Breast epithelium (tissue), 4 donors: ENCODE measurements at regions not wholly inside any gene's neighbourhood (a gene's known extent, or its start where the extent isn't known, plus 50 kb on each side); places are given as distances from the start of the nearest gene placed in this dataset.

ENCODE experiments used
- DNase-seq, 2 donors: peaks; one replicate each; pipeline ENCODE4 v3.0.0-alpha.2; 2019; ENCODE audit warnings: low spot score in 2 of 2
- H3K27ac ChIP-seq, 2 donors: fragments of 200-600 bp; sonication (generic) in 1 of 2; one replicate each; pipeline ENCODE4 v1.5.1; 2016 to 2019; ENCODE audit warnings: mild to moderate bottlenecking in 1 of 2
- H3K27me3 ChIP-seq, 2 donors: fragments of 200-600 bp; sonication (generic) in 1 of 2; one replicate each; pipeline versions ENCODE4 v1.5.1 to v1.6.0; 2017 to 2019; ENCODE audit warnings: control low read depth in 1 of 2, mild to moderate bottlenecking in 1 of 2
- H3K36me3 ChIP-seq: fragments of 200-600 bp; one replicate; pipeline ENCODE4 v1.5.1; 2019
- H3K4me1 ChIP-seq, 2 donors: fragments of 200-600 bp; sonication (generic); one replicate each; pipeline ENCODE4 v1.5.1; 2016 to 2019; ENCODE audit warnings: control low read depth in 1 of 2
- H3K4me3 ChIP-seq, 3 donors: fragments of 200-600 bp; sonication (generic); 1 replicate in 2 of 3; 2 replicates in 1 of 3; pipeline ENCODE4 v1.5.1; 2016 to 2019; ENCODE audit warnings: mild to moderate bottlenecking in 3 of 3, moderate library complexity in 2 of 3
- H3K9me3 ChIP-seq, 2 donors: fragments of 200-600 bp; sonication (generic) in 1 of 2; one replicate each; pipeline ENCODE4 v1.5.1; 2016 to 2019; ENCODE audit warnings: control low read depth in 1 of 2
- POLR2A ChIP-seq: fragments of 450-650 bp; IDR thresholded peaks from one replicate; pipeline ENCODE4 v1.6.1; 2016; ENCODE audit warnings: antibody characterized with exemption, mild to moderate bottlenecking, moderate library complexity
- POLR2AphosphoS5 ChIP-seq, 3 donors: sonication (generic); formaldehyde crosslinking; IDR thresholded peaks; one replicate each; pipeline ENCODE4 v1.6.1; 2017; ENCODE audit warnings: antibody characterized with exemption in 3 of 3
- intact Hi-C: fragments of 100-400 bp; cut with DNase I; formaldehyde crosslinking; loops from one replicate; pipeline ENCODE4 v1.15.1; 2023; ENCODE audit warnings: low total_unique reads
- TF ChIP-seq, protein P1 (sequence below), 3 donors: fragments of 450-650 bp; IDR thresholded peaks; one replicate each; pipeline ENCODE4 v1.5.1; 2016 to 2017; ENCODE audit warnings: antibody characterized with exemption in 3 of 3, mild to moderate bottlenecking in 3 of 3, moderate library complexity in 3 of 3

DNA sequence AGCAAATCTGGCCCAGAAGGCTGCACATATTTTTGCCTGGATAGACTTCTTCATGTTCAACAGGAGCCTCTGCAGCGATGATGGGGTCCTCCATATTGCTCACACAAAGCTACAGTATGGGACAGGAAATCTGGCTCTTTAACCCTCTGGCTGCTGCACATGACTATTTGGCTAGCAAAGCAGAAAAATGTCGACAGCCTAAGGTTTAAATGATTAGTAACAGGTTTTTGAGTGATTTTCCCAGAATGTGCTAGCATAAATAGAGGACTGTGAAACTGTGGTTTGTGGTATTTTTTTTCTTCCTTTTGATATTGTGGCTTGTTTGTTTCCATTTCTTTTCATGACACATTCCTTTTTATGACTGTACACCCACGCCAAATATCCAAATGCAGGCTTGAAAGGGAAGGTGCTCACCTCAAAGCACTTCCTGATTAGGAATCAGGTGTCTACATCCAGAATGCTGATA lies 120.2 kb upstream of the GK2 start:
- H3K36me3 ChIP-seq, result no peaks in the 10 kb centered on the region
- intact Hi-C loops, result no loop called here
- H3K4me1 ChIP-seq, result no peaks in the 10 kb centered on the region
- H3K27me3 ChIP-seq, result no peaks in the 10 kb centered on the region
- TF ChIP-seq POLR2AphosphoS5 (IDR thresholded peaks at IDR 0.05) (no peak), POLR2A (no peak)
- TF ChIP-seq, protein P1, sequence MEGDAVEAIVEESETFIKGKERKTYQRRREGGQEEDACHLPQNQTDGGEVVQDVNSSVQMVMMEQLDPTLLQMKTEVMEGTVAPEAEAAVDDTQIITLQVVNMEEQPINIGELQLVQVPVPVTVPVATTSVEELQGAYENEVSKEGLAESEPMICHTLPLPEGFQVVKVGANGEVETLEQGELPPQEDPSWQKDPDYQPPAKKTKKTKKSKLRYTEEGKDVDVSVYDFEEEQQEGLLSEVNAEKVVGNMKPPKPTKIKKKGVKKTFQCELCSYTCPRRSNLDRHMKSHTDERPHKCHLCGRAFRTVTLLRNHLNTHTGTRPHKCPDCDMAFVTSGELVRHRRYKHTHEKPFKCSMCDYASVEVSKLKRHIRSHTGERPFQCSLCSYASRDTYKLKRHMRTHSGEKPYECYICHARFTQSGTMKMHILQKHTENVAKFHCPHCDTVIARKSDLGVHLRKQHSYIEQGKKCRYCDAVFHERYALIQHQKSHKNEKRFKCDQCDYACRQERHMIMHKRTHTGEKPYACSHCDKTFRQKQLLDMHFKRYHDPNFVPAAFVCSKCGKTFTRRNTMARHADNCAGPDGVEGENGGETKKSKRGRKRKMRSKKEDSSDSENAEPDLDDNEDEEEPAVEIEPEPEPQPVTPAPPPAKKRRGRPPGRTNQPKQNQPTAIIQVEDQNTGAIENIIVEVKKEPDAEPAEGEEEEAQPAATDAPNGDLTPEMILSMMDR (IDR thresholded peaks at IDR 0.05), result no peak
- H3K9me3 ChIP-seq, result no peaks in the 10 kb centered on the region
- no peak overlapping the region for H3K4me3 ChIP-seq
- no peak for DNase-seq
- no peak overlapping the region for H3K27ac ChIP-seq

DNA sequence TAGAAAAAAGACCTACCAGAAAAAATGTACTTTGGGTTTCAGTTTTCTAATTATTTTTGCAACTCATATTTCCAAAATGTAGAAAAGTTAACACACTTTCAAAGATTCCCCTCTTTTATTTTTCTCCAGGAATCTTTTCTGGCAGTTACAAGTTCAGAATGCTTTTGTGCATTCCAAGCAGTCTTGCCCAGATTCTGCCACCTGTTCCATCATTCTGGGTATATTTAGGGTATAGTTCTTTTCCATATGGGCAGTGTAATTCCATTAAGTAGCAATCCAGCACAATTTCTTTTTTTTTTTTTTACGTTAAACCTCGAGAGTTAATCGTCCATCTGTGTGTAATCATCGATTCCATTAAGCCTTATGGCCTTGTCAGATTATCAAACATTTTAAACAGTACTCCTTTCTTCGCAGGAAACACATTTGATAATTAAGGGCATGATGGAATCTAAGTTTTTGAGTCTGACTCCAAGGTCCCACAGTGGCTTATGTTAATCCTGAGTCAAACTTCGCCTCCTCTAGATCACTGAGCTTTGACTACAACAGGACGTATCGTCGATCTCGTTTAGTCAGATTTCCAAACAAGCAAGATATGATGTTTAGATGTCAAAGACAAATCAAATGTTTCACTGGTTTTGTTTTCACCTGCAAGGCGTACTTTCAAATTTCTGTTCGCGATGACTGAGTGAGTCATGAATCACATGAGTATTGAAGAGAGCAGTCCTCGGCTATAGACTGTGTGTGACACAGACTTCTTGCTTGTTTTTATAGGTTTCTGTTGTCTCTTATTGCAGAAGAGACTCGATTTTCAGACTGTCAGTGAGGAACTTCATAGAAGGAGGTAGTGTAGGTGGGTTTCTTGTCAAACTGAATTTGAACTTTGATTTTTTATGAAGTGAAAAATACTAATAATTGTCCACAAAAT lies 118.9 kb upstream of the GK2 start:
- Histone ChIP-seq H3K27me3 (no peaks in the 10 kb centered on the region), H3K36me3 (no peaks in the 10 kb centered on the region), H3K9me3 (no peaks in the 10 kb centered on the region), H3K4me1 (no peaks in the 10 kb centered on the region), H3K27ac (no peak overlapping the region), H3K4me3 (no peak overlapping the region)
- no peak for DNase-seq
- intact Hi-C loops, result no loop called here
- TF ChIP-seq, protein P1 (IDR thresholded peaks at IDR 0.05), result no peak
- TF ChIP-seq POLR2A (no peak), POLR2AphosphoS5 (IDR thresholded peaks at IDR 0.05) (no peak)

DNA sequence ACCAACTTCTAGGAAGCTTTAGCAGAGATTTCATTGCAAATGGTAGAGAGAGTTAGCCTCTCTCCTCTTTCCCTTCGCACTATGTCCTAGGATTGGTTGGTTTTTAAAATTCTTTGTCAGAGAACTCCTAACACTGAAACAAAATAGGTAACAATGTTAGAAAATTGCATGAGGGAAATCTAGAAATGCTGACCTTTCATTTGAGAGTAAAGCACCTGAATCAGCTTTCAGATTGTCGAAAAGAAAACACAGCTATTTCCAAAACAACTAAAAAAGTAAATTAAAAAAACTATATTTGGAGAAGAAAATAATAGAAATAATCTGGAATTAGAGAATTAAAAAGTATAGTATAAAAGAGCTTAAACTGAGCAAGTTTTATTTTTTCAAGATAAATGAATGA lies 108.1 kb upstream of the GK2 start:
- no peaks in the 10 kb centered on the region for H3K9me3 ChIP-seq
- H3K27me3 ChIP-seq, result no peaks in the 10 kb centered on the region
- DNase-seq, result no peak
- no peaks in the 10 kb centered on the region for H3K36me3 ChIP-seq
- H3K27ac ChIP-seq, result peak overlapping the region in 1 of 2 donors; percentile 68
- no peak overlapping the region for H3K4me3 ChIP-seq
- H3K4me1 ChIP-seq, result peaks cover 0 to 7% of the 10 kb centered on the region in 2 donors
- intact Hi-C loops, result no loop called here
- TF ChIP-seq, protein P1 (IDR thresholded peaks at IDR 0.05), result no peak
- TF ChIP-seq POLR2AphosphoS5 (IDR thresholded peaks at IDR 0.05) (no peak), POLR2A (no peak)

DNA sequence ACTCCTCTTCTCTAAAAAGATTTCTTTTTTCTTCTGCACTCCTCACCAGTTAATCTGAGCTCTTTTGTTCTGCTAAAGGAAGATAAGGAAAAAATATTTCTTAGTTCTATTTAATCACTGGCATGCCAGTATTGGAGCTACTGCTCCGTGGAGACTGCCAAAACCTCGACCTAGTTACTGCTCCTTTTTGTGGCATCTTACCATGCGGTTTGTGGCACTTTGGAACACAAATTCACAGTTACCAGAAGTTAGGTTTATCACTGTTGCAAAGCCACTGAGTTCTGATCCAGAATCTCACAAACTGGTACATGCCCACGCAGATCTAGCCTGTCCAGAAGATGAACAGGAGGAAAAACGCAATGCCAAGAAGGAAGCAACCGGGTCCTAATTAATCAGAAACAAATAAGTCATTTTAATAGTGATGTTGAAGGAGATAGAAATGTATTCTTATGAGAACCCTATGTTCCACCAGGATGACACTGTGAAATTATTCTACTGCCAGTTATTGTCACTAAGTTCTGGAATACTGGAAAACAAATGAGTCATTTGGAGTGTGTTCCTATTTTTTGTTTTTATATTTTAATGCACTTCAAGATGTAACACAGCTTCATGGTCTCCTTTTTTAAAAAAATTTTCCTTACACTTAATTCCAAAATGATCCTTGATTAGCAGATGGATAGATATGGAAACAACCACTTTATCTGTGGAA lies 106.7 kb upstream of the GK2 start:
- DNase-seq, result peak in 1 of 2 donors; percentile 17
- peak overlapping the region in 1 of 3 donors; percentile 5 for H3K4me3 ChIP-seq
- no peaks in the 10 kb centered on the region for H3K36me3 ChIP-seq
- no peaks in the 10 kb centered on the region for H3K9me3 ChIP-seq
- TF ChIP-seq POLR2AphosphoS5 (IDR thresholded peaks at IDR 0.05), result peak in 1 of 3 donors; percentile 52
- no peak for TF ChIP-seq POLR2A
- TF ChIP-seq, protein P1 (IDR thresholded peaks at IDR 0.05), result no peak
- intact Hi-C loops, result no loop called here
- H3K27me3 ChIP-seq, result no peaks in the 10 kb centered on the region
- peaks cover 0 to 7% of the 10 kb centered on the region in 2 donors for H3K4me1 ChIP-seq
- H3K27ac ChIP-seq, result peak overlapping the region in 1 of 2 donors; percentile 75

DNA sequence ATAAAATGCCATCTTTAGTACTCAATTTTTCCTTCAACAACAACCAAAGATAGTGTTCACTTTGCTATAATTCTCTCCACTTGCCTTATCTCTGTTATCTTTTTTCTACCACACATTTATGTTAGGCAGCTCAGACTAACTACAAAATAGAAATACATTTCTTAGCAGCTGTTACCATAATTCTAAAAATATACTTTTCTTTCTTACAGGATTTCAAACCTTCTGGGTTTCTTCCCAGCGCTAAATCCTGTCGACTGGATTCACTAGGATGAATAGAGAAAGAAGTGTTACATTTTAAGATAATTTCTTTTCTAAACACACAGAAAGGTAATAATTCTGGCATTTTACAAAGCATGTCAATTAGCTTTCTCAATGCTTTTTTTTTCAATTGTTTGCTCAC lies 105.5 kb upstream of the GK2 start:
- no peak for DNase-seq
- intact Hi-C loops, result no loop called here
- Histone ChIP-seq H3K4me1 (peaks cover 0 to 7% of the 10 kb centered on the region in 2 donors), H3K36me3 (no peaks in the 10 kb centered on the region), H3K27ac (peak overlapping the region in 1 of 2 donors; percentile 75), H3K27me3 (no peaks in the 10 kb centered on the region), H3K4me3 (no peak overlapping the region), H3K9me3 (no peaks in the 10 kb centered on the region)
- TF ChIP-seq POLR2A (no peak), POLR2AphosphoS5 (IDR thresholded peaks at IDR 0.05) (no peak)
- TF ChIP-seq, protein P1 (IDR thresholded peaks at IDR 0.05), result no peak
